T-helper 2 cell treated with Interferon-gamma antibody and Interleukin-4, amounts not matched to agents 100 ng/mL and 5 ng/mL, for 36 hours (primary cell): ENCODE measurements at regions not wholly inside any gene's neighbourhood (a gene's known extent, or its start where the extent isn't known, plus 50 kb on each side); places are given as distances from the start of the nearest gene placed in this dataset.

Source experiments
- intact Hi-C: fragments of 100-400 bp; cut with micrococcal nuclease; formaldehyde crosslinking; loops from one replicate; pipeline ENCODE4 v1.15.1; 2023

GRCh38 chr4:137587796-137588195 lies 55.5 kb upstream of the PCDH18 start:
- intact Hi-C loops: no loop called here

GRCh38 chr4:137583671-137584070 lies 51.4 kb upstream of the PCDH18 start:
- intact Hi-C loops: no loop called here
